A549 (cell line): ENCODE measurements at regions not wholly inside any gene's neighbourhood (a gene's known extent, or its start where the extent isn't known, plus 50 kb on each side); places are given as distances from the start of the nearest gene placed in this dataset.

Experiments used
- BHLHE40 ChIP-seq: IDR thresholded peaks from 2 replicates; pipeline ENCODE4 v1.6.1; 2012; ENCODE audit warnings: low read depth, low read length, inconsistent platforms
- CEBPB ChIP-seq, 2 experiments: fragments of >200 bp in 1 of 2; sonication (Bioruptor Twin) in 1 of 2; formaldehyde crosslinking in 1 of 2; IDR thresholded peaks; 2 replicates each; pipeline ENCODE4 v1.6.1; 2012 to 2016
- CTCF ChIP-seq: fragments of >200 bp; sonication (Bioruptor Twin); formaldehyde crosslinking; IDR thresholded peaks from 3 replicates; pipeline ENCODE4 v1.5.1; 2016
- HES2 ChIP-seq: fragments of >200 bp; sonication (Bioruptor Twin); formaldehyde crosslinking; IDR thresholded peaks from 2 replicates; pipeline ENCODE4 v1.6.1; 2016
- JUN ChIP-seq, 2 experiments: fragments of >200 bp; sonication (Bioruptor Twin); formaldehyde crosslinking; IDR thresholded peaks; 2 replicates in 1 of 2; 3 replicates in 1 of 2; pipeline ENCODE4 v1.6.1; 2016 to 2017
- MAFK ChIP-seq: fragments of 450-650 bp; IDR thresholded peaks from 2 replicates; pipeline ENCODE4 v1.6.1; 2014; ENCODE audit not compliant: partially characterized antibody
- MAX ChIP-seq: IDR thresholded peaks from 2 replicates; pipeline ENCODE4 v1.6.1; 2012
- NFE2L2 ChIP-seq: fragments of 150-350 bp; conservative IDR thresholded peaks from 2 replicates; pipeline ENCODE4 v1.6.1; 2014; ENCODE audit warnings: low read length
- PHF8 ChIP-seq: fragments of 200-600 bp; sonication (generic); IDR thresholded peaks from 2 replicates; pipeline ENCODE4 v1.6.1; 2016; ENCODE audit warnings: low read depth, mild to moderate bottlenecking, antibody characterized with exemption, moderate library complexity, borderline replicate concordance
- POLR2A ChIP-seq: IDR thresholded peaks from 2 replicates; pipeline ENCODE4 v1.6.1; 2012; ENCODE audit warnings: mild to moderate bottlenecking, low read length
- RAD21 ChIP-seq, 2 experiments: fragments of >200 bp in 1 of 2; sonication (Bioruptor Twin) in 1 of 2; formaldehyde crosslinking in 1 of 2; IDR thresholded peaks in 1 of 2; conservative IDR thresholded peaks in 1 of 2; 2 replicates in 1 of 2; 3 replicates in 1 of 2; pipeline ENCODE4 v1.6.1; 2012 to 2018; ENCODE audit warnings: inconsistent platforms in 1 of 2
- RNF2 ChIP-seq: fragments of 200-600 bp; sonication (generic); IDR thresholded peaks from 2 replicates; pipeline ENCODE4 v1.6.1; 2016; ENCODE audit warnings: low read depth, mild to moderate bottlenecking, antibody characterized with exemption, moderate library complexity, borderline replicate concordance

GRCh38 chr5:173753307-173754168, 134.6 kb upstream of the CPEB4 start:
- TF ChIP-seq CTCF (no peak), PHF8 (no peak), HES2 (no peak), MAX (no peak), JUN (IDR thresholded peaks at IDR 0.05) (no peak), RAD21 (conservative IDR thresholded peaks at IDR 0.05 in 1 of 2, IDR thresholded peaks at IDR 0.05 in 1 of 2) (no peak), MAFK (no peak), RNF2 (no peak), POLR2A (no peak), BHLHE40 (no peak), NFE2L2 (no peak), CEBPB (IDR thresholded peaks at IDR 0.05) (no peak)
